Left forelimb (tissue), 1 donor: ENCODE measurements at regions not wholly inside any gene's neighbourhood (a gene's known extent, or its start where the extent isn't known, plus 50 kb on each side); places are given as distances from the start of the nearest gene placed in this dataset.
A peak's percentile ranks its signal among the peaks of the same experiment; 100 is the strongest.
"Not testable (repeated sequence)": the region's sequence is repeated elsewhere in the genome, so short reads cannot be mapped to it uniquely, and the experiment has no call there.

Experiments used
- DNase-seq: peaks from one replicate; pipeline ENCODE4 v3.0.0-alpha.2; 2018; ENCODE audit warnings: low spot score

DNA sequence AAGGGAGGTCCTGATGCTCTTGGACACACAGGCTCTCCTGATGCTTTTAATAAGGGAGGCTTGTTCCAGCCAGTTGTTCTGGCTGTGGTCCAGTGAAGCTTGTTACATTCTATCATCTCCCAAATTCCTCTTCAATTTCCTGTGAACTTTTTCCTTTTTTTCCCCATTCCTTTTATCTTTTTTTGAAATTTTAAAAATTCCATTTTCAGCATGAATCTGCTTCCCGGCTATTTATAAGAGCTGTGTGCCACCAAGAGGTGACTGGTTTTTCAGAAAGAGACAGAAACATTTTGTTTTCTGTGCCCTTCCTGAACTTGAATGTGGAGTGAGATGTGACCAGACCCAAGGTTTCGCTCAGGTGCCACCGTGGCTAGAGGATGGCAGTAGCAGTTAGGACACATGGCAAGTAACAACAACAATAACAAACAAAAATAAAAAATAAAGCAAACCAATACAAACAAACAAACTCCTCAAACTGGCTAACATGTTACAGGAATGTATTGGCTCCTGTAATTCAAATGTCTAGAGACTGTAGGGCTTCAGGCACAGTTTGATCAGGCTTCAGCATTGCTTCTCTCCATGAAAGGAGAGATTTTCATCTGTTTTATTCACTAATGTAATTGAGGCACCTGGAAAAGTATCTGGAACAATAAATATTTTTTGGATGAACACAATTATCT is 121.1 kb downstream of the BOD1 start:
- no peak for DNase-seq

DNA sequence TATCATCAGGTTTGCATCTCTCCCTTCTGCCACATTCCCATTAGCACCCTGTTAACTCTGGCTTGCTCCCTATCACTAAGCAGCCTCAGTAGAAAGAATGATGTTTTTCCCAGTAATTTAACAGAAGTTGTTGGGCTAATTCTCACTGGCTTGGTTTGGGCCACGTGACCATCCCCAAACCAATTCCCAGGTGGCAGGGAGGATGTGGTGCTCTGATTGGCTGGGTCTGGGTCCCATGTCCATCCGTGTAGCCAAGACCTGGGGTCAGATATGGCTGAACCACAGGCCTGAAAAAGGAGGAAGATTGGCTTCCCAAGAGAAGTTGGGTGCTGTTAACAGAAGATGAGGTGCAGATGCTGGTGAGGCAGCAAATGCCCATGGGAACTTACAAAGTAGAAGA is 122.0 kb downstream of the BOD1 start:
- DNase-seq = no peak

DNA sequence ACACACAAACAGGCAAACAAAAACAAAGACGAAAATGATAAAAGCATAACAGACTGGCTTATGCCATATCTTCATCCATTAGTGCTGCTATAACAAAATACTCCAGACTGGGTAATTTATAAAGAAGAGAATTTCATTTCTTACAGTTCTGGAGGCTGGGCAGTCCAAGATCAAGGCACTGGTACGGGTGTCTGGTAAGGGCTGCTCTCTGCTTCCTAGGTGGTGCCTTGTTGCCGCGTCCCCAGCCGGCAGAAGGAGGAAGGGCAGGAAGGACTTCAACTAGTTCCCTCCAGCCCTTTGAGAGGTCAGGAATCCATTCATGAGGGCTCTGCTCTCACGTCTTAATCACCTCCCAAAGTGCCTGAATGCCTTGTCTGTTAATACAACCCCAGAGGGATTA is 122.6 kb downstream of the BOD1 start:
- no peak for DNase-seq

DNA sequence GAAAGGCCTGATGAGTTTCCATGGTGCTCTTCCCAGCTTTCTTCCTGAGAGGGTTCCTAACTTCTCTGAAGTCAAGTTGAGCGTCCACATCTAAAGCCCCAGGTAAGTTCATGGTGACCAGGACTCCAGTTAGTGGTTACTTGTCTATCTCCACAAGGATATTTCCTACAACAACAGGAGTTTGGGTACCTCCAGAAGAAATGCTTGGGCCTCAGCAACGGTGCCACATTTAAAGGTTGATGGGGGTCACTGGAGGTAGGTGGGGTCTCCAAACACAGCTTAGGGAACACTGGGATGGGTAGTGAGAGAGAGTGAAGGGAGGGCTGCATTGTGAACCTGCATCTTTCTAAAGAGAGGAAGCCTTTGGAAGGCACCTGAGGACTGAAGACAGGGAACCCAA is 123.4 kb downstream of the BOD1 start:
- DNase-seq = no peak

DNA sequence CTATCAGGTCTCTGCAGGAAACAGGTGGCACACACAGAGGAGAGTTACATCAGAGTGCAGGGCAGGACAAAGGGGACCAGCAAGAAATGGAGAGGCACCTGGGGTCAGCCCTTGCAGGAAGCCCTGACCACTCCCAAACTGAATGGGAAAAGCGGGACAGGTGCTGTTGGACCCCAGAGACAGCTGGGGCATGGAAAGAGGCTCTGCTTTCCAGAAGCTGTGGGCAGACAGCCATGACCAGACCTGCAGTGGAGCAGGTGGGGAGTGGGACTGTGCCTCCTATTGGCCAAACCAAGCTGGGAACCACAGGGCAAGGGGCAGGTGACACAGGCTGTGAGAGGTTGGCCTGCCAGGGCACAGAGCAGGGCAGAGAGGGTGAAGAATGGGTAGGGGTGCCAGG is 125.8 kb downstream of the BOD1 start:
- DNase-seq = no peak

DNA sequence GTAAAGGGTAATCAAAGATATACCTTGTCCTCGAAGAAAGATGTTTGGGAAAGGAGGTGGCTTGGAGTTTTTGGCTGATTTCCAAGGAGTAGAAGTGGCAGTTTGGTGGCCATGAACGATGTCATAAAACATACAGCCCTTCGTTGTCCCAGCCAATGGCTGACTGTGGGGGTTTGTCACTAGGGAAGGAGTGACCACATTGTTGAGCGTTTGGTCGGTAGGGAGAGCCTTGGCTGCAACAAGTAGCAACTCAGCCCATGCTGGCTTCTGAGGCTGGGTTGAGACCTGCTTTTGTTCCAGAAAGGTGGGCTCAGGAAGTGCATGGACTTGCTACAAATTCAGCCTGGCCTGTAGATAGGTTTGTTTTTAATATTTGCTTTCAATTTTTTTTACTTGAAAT is 128.3 kb downstream of the BOD1 start:
- DNase-seq = no peak

DNA sequence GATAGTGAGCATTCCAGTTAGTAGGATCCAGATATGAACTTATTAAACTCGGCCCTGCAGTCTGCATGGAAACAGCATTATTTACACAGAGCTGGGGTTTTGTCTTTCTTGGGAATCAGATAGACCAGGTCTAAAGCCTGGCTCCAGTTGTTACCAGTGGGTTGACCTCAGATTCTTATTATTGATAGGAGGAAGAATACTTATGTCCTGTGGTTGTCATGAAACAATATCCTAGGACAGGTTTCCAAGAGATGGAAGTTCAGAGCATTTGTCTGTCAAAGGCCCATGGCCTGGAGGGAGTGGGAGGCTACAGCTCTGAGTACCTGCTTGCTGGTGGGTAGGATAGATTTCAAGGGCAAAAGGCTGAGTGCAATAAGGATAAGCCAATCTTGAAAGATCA is 129.2 kb downstream of the BOD1 start:
- DNase-seq = no peak

DNA sequence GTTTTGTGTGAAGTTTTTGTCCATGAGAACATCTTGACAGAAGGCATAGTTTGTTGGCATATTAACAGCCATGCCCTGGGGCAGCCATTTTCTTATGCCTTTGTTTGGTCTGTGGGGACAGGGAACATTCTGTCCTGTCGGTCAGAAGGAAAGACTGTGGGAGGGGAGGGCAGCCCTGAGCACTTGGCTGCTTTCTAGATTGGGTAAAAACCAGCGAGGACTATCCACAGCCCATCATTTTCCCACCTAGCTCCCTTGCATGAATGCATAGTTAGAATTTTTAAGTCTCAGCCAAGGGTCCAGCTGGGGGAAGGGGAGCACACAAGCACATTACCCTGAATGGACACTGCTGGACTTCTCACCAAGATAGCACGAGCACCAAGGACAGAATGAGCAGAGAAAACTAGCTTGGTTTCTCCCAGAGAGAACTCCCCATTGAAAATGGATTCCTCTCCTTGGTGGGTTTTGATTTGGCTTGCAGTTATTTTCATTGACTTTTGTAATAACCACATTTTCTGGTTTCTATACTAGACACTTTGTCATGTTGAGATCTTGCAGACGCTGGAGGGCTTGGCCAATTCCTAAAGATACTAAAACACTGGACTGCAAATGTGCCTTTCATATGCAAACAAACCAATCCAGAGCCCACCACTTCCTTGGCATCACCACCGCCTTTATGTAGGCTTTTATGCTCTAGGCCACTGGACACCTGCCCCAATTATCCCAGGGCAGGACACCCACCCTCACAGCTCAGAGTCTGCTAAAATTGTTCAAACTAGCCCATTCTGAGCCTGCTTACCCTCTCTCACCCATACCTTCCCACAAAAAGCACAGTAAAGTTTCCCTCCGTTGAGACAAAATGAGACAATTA is 129.9 kb downstream of the BOD1 start:
- peak; percentile 23 for DNase-seq

DNA sequence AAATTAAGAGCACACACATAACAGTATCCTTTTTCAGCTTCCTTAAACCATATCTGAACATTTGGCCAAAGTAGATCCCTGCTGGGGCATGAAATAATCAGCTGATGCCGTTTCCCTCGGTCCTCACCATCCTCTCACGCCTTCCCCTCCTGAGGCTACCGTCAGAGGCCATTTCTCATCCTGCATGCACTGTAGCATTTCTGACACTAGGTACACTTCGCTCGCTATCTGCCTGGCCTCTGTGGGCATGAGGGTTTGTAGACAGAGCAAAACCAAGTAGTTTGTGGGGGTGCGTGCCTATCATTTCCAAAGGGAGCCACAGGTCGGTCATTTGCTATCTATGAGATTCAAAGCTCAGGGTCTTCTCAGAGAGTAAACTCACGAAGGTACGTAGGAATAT is 131.9 kb downstream of the BOD1 start:
- no peak for DNase-seq

DNA sequence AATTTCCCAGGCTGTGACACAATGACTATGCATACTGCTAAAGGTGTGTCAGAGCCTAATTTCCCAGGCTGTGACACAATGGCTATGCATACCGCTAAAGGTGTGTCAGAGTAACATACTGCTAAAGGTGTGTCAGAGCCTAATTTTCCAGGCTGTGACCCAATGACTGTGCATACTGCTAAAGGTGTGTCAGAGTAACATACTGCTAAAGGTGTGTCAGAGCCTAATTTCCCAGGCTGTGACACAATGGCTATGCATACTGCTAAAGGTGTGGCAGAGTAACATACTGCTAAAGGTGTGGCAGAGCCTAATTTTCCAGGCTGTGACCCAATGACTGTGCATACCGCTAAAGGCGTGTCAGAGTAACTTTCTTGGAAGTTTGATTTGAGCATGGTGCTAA is 132.9 kb downstream of the BOD1 start:
- not testable (repeated sequence) for DNase-seq

DNA sequence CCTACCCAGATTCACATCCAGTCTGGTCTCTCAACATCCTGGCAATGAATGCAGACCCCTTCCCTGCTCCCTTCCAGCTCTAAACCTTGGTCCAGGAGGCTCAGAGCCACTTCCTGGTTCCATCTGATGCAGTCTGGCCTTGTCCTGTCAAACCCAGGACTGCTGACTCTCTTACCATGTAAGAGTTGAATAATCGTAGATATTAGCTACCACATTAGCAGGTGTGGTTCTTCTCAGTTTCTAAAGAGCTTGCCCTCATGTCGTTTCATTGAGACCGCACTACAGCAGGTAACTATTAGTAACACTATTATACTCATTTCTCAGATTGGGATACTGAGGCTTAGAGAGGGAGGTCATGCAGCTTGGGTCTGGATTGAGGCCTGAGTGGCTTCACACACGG is 133.3 kb downstream of the BOD1 start:
- no peak for DNase-seq

DNA sequence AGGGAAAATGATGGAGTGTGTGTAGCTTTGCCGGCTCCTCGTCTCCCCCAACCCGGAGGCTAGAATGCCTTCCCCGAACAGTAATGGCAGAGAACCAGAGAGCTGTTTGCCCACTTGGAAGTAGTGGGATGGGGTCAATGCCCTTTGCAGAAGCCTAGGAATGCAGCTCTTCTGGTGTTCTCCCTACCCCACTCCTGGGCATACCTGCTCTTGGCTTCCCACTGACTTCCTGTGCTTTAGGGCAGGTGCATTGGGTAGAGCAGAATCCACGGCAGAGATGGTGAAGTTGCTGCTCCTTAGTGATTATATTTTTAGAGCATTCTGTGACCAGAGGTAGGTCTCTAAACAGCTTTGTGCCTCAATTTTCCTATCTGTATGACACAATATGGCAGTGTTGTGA is 134.6 kb downstream of the BOD1 start:
- DNase-seq = no peak

DNA sequence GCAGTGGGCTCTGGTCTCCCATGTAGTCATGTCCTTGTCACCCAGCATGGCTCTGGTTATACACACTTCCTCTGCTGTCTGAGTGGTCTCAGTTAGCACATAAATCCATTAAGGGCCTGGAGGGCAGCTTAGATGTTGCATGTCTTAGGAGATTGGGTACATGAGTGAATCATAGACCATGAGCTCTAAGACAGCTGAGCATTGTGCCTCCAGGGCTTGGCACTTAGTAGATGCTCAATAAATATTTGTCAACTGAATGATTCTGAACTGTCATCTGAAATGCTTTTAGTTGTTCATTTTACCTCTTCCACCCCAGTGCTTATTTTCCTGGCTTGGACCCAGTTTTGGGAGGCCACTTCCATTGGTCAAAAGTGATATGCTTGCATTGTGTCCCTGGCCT is 135.6 kb downstream of the BOD1 start:
- DNase-seq = no peak

DNA sequence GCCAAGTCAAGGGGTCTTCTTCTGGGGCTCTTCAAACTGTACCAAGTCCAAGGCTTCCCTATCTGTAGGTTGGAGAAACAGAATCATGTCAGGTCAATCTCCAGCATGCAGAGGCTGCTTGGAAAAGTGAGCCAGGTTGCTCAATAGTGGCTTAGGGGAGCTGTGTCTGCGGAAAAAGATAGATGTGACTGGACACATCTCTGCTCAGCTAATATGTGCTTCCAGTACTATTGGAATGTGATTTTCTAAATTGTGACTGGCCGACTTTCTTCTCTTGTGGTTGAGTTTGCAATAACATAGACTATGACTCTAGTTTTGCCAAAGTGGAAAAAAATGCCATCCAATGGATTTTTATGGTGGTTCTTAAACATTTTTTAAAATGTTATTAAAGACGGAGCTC is 136.7 kb downstream of the BOD1 start:
- DNase-seq = no peak

DNA sequence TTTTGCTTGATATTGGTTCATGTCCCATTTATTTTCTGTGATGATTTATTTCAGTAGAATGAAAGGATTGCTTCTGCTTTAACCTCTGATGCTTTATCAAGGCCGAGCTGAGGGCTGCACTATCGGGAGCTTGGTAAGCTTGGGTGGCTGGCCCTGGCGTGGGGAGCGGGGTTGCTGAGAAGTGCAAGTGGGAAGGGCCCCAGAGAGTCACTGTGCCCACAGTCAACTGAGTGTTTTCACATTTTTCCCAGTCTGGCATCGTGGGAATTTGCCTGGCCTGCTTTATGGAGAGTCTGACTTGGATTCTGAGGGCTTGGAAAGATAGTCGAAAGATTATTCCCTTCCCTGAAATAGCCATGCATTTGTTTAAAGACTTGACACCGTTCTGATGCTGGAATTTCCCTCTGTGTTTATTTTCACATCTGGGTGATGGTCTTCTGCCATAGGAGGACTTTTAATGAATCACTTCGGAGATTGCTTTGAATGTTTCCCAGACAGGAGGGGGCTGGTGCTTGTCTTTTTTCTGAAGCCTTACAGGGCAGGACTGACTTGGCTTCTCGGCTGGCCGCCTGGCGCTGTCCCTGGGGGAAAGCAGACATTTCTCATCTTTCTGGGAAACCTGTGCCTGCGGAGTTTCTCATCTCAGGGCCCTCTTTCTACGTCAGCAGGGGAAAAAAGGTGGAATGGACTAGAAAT is 139.0 kb downstream of the BOD1 start:
- DNase-seq = no peak

DNA sequence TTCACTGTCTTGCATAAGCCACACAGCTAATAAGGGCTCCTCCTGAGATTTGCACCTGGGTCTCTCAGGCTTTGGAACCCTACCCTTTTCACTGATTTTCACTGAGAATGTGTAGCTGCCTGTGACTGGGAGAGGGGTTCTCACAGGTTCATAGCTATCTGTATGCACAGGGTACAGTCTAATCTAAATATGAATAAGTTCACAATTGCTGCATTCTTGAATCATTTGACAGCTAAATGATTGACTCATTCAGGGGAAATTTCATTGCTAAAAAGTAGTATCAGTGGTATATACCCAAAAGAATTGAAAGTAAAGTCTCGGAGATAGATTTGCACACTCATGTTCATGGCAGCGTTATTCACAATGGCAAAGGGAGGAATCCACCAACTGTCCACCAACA is 140.7 kb downstream of the BOD1 start:
- no peak for DNase-seq

DNA sequence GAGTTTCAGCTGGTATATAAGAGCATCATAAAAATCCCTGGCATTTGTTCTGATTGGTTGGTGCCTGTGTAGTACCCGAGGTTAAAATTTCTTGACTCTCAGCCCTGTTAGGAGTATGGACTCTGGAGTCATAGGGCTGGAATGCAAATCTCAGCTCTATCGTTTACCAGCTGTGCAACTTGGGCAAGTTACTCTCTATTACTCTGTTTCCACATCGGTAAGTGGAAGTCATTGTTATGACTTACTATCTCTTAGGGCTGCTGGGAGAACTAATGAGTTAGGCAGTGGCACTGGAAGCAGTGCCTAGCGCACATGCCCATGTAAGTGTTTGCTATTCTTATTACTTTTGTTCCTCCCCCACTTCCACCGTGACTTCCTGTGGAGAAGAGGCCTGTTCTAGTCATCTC is 141.6 kb downstream of the BOD1 start:
- DNase-seq = no peak

DNA sequence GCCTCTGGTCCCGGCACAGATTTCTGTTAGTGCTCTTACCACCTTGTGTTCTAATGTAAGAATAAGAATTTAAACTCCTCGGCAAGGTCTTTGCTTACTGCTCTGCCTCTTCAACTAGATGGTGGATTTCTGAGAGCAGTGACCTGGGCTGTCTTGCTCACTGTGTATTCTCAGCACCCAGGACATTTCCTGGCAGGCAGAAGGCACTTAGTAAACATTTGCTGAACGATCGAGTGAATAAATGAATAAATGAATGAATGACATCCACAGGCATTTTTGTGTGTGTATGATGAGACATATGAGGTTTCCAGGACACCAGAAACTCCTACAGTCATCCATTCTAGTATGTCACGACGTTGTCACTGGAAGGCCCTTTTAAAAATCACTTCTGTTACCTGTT is 143.2 kb downstream of the BOD1 start:
- DNase-seq = no peak

DNA sequence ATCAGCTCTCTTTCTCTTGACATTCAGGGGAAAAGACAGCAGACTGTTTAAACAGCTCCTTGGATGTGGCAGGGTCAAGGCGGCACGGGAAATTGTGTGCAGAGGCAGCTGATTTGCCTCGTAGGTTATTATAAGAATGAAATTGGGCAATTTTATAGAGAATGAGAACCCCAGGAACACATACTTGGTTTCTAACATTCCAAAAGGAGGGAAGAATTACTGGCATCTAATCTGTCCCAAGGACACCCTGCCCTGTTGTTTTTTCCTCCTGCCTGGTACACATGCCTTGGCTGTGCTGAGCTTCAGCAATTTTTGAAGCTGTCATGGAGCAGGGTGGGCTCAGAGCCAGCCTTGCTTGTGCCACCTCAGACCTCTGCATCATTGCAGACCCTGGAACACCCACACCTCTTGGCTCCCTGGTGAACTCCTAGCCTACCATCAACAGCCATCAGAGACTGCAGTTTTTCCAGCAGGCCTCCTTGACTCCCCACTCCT is 143.6 kb downstream of the BOD1 start:
- DNase-seq = no peak

DNA sequence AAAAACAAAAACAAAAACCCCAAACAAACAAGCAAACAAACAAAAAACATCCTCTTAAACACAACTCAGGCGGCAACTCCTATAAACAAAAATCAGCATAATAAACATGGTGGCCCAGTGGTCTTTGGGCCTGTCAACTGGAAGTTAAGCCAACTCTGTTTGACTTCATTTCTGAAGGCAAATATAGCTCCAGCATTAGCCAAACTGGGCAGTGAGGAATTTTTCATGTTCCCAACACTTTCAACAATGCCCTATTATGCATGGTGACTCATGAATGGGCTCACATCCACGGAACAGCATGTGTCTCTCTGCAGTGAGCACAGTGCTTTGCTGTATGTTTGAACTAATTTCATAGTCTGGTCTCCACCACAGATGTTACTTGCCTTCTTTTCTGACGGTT is 143.9 kb upstream of the STC2 start:
- DNase-seq = no peak

DNA sequence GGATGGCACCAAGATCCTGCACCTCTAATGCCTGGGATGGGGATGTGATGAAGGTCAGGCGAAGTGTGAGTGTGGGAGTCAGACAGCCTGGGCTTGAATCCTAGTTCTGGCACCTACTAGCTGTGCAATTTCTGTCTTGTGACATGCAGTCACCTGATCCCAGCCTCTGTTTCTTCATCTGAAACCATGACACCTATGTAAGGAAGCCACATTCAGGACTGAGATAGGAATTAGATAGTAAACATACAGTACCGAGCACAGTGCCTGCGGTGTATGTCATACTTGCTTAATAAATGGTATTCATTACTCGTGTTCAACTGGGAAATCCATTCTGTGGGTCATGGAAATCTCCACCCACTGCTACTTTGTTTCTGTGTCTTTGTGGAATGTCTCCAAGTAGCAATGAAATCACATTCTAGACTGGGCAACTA is 140.6 kb upstream of the STC2 start:
- no peak for DNase-seq

DNA sequence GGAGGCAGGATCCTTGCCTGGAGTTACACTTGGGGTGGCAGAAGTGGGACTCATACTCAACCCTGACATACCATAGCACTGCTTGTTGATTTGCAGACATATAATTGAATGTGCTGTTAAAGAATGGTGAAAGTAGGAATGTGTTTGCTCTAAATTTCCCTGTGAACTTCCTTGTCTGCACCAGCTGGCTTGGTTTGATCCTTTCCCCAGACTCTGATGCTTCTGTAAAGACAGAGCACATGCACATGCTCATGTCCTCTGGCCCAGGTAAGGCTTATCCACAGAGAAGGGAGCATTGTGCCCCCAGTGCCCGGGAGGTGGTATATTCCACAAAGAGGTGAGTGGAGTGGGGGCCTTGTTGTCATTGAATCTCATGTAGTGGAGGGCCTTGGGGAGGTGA is 138.0 kb upstream of the STC2 start:
- no peak for DNase-seq

DNA sequence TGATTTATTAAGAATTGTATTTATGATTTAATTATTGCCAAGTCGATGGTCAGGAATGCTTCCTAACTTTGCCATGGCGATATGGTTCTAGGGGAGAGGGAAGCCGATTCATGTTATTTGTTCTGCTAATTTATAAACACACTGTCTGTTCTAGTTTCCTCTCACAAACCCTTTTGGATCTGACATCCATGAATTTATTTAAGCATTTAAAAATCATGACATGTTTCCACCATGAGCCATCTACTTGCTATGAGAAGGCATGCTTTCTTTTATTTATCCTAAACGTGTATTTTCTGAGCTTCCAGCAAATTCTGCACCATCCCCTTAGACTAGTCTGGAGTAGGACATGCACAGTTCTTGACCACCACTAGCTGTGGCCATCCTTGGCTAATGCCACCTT is 136.6 kb upstream of the STC2 start:
- no peak for DNase-seq
